B cell (primary cell): ENCODE measurements at regions not wholly inside any gene's neighbourhood (a gene's known extent, or its start where the extent isn't known, plus 50 kb on each side); places are given as distances from the start of the nearest gene placed in this dataset.

Source experiments
- ATAC-seq: fragments of 200-7000 bp; cut with Tn5 transposase; one replicate; pipeline ENCODE4 v1.10.0; 2021; ENCODE audit warnings: low read depth, mild to moderate bottlenecking, moderate number of reproducible peaks, moderate library complexity
- CTCF ChIA-PET: fragments of 350-600 bp; sonication (Branson Sonifier 250); formaldehyde crosslinking; loops from one replicate; lab custom pipeline; 2021; ENCODE audit warnings: antibody characterized with exemption, inconsistent platforms; lab: Charles Lee
- POLR2A ChIA-PET: fragments of 350-600 bp; sonication (Branson Sonifier 250); formaldehyde crosslinking; loops from one replicate; lab custom pipeline; 2021; ENCODE audit warnings: antibody characterized with exemption; lab: Charles Lee
- DNase-seq: peaks from one replicate; pipeline ENCODE4 v3.0.0; 2013
- H2AFZ ChIP-seq: 2 replicates; pipeline ENCODE4 v1.6.1; 2012; ENCODE audit warnings: mild to moderate bottlenecking, low read depth, low read length; ENCODE audit not compliant: insufficient read depth, poor library complexity, severe bottlenecking
- H3K27ac ChIP-seq, 2 donors: 1 replicate in 1 of 2; 2 replicates in 1 of 2; pipeline ENCODE4 v1.5.1; 2012 to 2013; ENCODE audit warnings: low read length in 2 of 2, mild to moderate bottlenecking in 2 of 2, moderate library complexity in 1 of 2
- H3K27me3 ChIP-seq, 4 experiments: fragments of 200-600 bp in 1 of 4; sonication (generic) in 1 of 4; replicated peaks in 1 of 4; 1 replicate in 2 of 4; 2 replicates in 2 of 4; pipeline versions ENCODE4 v1.6.1 to v1.7.0; 2013 to 2016; ENCODE audit warnings: low read length in 3 of 4, mild to moderate bottlenecking in 2 of 4, mixed read lengths in 1 of 4, moderate library complexity in 1 of 4; ENCODE audit not compliant: insufficient read depth in 4 of 4, control insufficient read depth in 3 of 4; ENCODE audit errors: control extremely low read depth in 1 of 4
- H3K36me3 ChIP-seq, 2 experiments: replicated peaks in 1 of 2; 1 replicate in 1 of 2; 2 replicates in 1 of 2; pipeline versions ENCODE4 v1.6.1 to v1.7.1; 2013; ENCODE audit warnings: low read length in 1 of 2; ENCODE audit not compliant: insufficient read depth in 2 of 2, control insufficient read depth in 1 of 2; ENCODE audit errors: control extremely low read depth in 1 of 2, extremely low read depth in 1 of 2
- H3K4me1 ChIP-seq, 2 donors: fragments of 200-600 bp in 1 of 2; sonication (generic) in 1 of 2; 1 replicate in 1 of 2; 2 replicates in 1 of 2; pipeline versions ENCODE4 v1.5.1 to v1.6.1; 2013 to 2017; ENCODE audit warnings: low read length in 2 of 2; ENCODE audit not compliant: control insufficient read depth in 2 of 2, insufficient read depth in 2 of 2
- H3K4me2 ChIP-seq: replicated peaks from 2 replicates; pipeline ENCODE3; 2012; ENCODE audit warnings: mild to moderate bottlenecking, low read depth, low read length; ENCODE audit not compliant: poor library complexity, severe bottlenecking
- H3K4me3 ChIP-seq, 5 experiments: fragments of 200-600 bp in 1 of 5; sonication (generic) in 1 of 5; 1 replicate in 3 of 5; 2 replicates in 2 of 5; pipeline versions ENCODE4 v1.5.1 to v1.7.0; 2011 to 2016; ENCODE audit warnings: low read length in 4 of 5, mild to moderate bottlenecking in 4 of 5, low read depth in 2 of 5, control low read depth in 1 of 5, moderate library complexity in 1 of 5; ENCODE audit not compliant: insufficient read depth in 1 of 5; ENCODE audit errors: control extremely low read depth in 1 of 5, extremely low read depth in 1 of 5
- H3K79me2 ChIP-seq: fragments of 200-600 bp; sonication (generic); one replicate; pipeline ENCODE4 v1.6.0; 2016; ENCODE audit warnings: low read length; ENCODE audit not compliant: control insufficient read depth, insufficient read depth
- H3K9ac ChIP-seq: fragments of 200-600 bp; sonication (generic); 2 replicates; pipeline ENCODE4 v1.6.1; 2017; ENCODE audit warnings: mild to moderate bottlenecking, low read length, moderate library complexity
- H3K9me3 ChIP-seq, 3 donors: one replicate each; pipeline versions ENCODE4 v1.6.1 to v1.7.1; 2013; ENCODE audit warnings: low read length in 2 of 3; ENCODE audit not compliant: control insufficient read depth in 2 of 3, insufficient read depth in 1 of 3; ENCODE audit errors: control extremely low read depth in 1 of 3
- H4K20me1 ChIP-seq: 2 replicates; pipeline ENCODE4 v1.6.0; 2012; ENCODE audit warnings: mild to moderate bottlenecking, low read length; ENCODE audit not compliant: insufficient read depth, control insufficient read depth, poor library complexity, severe bottlenecking
- H3K27ac Mint-ChIP-seq: one replicate; pipeline ENCODE4 v1.8.0; 2021; ENCODE audit warnings: mixed read lengths
- H3K27me3 Mint-ChIP-seq: one replicate; pipeline ENCODE4 v1.8.0; 2021; ENCODE audit warnings: mixed read lengths
- H3K4me1 Mint-ChIP-seq: one replicate; pipeline ENCODE4 v1.8.0; 2021; ENCODE audit warnings: mixed read lengths
- H3K4me3 Mint-ChIP-seq: one replicate; pipeline ENCODE4 v1.8.0; 2021; ENCODE audit warnings: mixed read lengths
- H3K9me3 Mint-ChIP-seq: one replicate; pipeline ENCODE4 v1.8.0; 2022; ENCODE audit warnings: mixed read lengths; ENCODE audit not compliant: insufficient read depth
- CTCF ChIP-seq: fragments of 200-600 bp; IDR thresholded peaks from one replicate; pipeline ENCODE4 v1.8.0; 2022; ENCODE audit warnings: antibody characterized with exemption, mild to moderate bottlenecking
- EZH2 ChIP-seq: IDR thresholded peaks from 2 replicates; pipeline ENCODE4 v1.6.1; 2012; ENCODE audit warnings: borderline replicate concordance, low read depth, mild to moderate bottlenecking, moderate library complexity, low read length; ENCODE audit not compliant: insufficient read depth, poor library complexity, severe bottlenecking
- WGBS: methylation state at CpG from one replicate; pipeline ENCODE4 v1.1.5; 2013; ENCODE audit warnings: missing lambda C conversion rate; ENCODE audit not compliant: insufficient coverage; 5-methylcytosine and 5-hydroxymethylcytosine counted together
- intact Hi-C: fragments of 100-400 bp; cut with micrococcal nuclease; formaldehyde crosslinking; loops from one replicate; pipeline ENCODE4 v1.10.0; 2022

GRCh38 chr13:64845110-64845509 is 2385.0 kb downstream of the PCDH9 start:
- no peak overlapping the region for H2AFZ ChIP-seq
- no peaks in the 10 kb centered on the region for H3K9me3 ChIP-seq
- H3K27me3 Mint-ChIP-seq: no peaks in the 10 kb centered on the region
- H3K4me1 Mint-ChIP-seq: no peaks in the 10 kb centered on the region
- ChIA-PET CTCF (no interaction called here), POLR2A (no interaction called here)
- TF ChIP-seq EZH2: no peak
- no peak for TF ChIP-seq CTCF
- no CpG with 5 or more reads among the region's 1 CpG for WGBS
- H4K20me1 ChIP-seq: no peaks in the 10 kb centered on the region
- intact Hi-C loops: no loop called here
- H3K4me3 ChIP-seq: no peak overlapping the region
- H3K79me2 ChIP-seq: no peaks in the 10 kb centered on the region
- H3K4me1 ChIP-seq: no peaks in the 10 kb centered on the region
- ATAC-seq: no peak
- no peak for DNase-seq
- no peaks in the 10 kb centered on the region for H3K27me3 ChIP-seq
- no peak overlapping the region for H3K27ac Mint-ChIP-seq
- no peak overlapping the region for H3K4me2 ChIP-seq
- no peak overlapping the region for H3K9ac ChIP-seq
- no peak overlapping the region for H3K4me3 Mint-ChIP-seq
- H3K9me3 Mint-ChIP-seq: no peaks in the 10 kb centered on the region
- H3K36me3 ChIP-seq: no peaks in the 10 kb centered on the region
- H3K27ac ChIP-seq: no peak overlapping the region

GRCh38 chr13:64819081-64819480 is 2411.1 kb downstream of the PCDH9 start:
- H3K9me3 ChIP-seq: no peaks in the 10 kb centered on the region
- H3K27me3 ChIP-seq: no peaks in the 10 kb centered on the region
- H4K20me1 ChIP-seq: no peaks in the 10 kb centered on the region
- no peak for ATAC-seq
- no peak overlapping the region for H3K4me3 Mint-ChIP-seq
- no peaks in the 10 kb centered on the region for H3K4me1 Mint-ChIP-seq
- H3K9me3 Mint-ChIP-seq: peaks cover under 1% of the 10 kb centered on the region
- intact Hi-C loops: no loop called here
- H3K79me2 ChIP-seq: no peaks in the 10 kb centered on the region
- no peak overlapping the region for H3K27ac Mint-ChIP-seq
- no peak overlapping the region for H3K27ac ChIP-seq
- no peak for TF ChIP-seq EZH2
- TF ChIP-seq CTCF: no peak
- H3K4me3 ChIP-seq: no peak overlapping the region
- no peak for DNase-seq
- no peak overlapping the region for H3K4me2 ChIP-seq
- H3K4me1 ChIP-seq: no peaks in the 10 kb centered on the region
- no CpG with 5 or more reads among the region's 2 CpGs for WGBS
- H3K36me3 ChIP-seq: no peaks in the 10 kb centered on the region
- no peak overlapping the region for H2AFZ ChIP-seq
- ChIA-PET CTCF (no interaction called here), POLR2A (no interaction called here)
- no peaks in the 10 kb centered on the region for H3K27me3 Mint-ChIP-seq
- H3K9ac ChIP-seq: no peak overlapping the region
